Sigmoid colon (tissue), 4 donors: ENCODE measurements at regions not wholly inside any gene's neighbourhood (a gene's known extent, or its start where the extent isn't known, plus 50 kb on each side); places are given as distances from the start of the nearest gene placed in this dataset.

Experiments
- CTCF ChIP-seq, 4 experiments: fragments of 450-650 bp in 3 of 4; fragments of 200-600 bp in 1 of 4; IDR thresholded peaks; one replicate each; pipeline ENCODE4 v1.5.1; 2016 to 2019; ENCODE audit warnings: antibody characterized with exemption in 4 of 4, mild to moderate bottlenecking in 3 of 4, moderate library complexity in 2 of 4
- POLR2AphosphoS5 ChIP-seq, 4 donors: sonication (generic); formaldehyde crosslinking; IDR thresholded peaks; one replicate each; pipeline ENCODE4 v1.6.1; 2017; ENCODE audit warnings: antibody characterized with exemption in 4 of 4

- TF ChIP-seq CTCF (IDR thresholded peaks at IDR 0.05) (no peak), POLR2AphosphoS5 (IDR thresholded peaks at IDR 0.05) (no peak)
Measured at GRCh38 chr11:70581991-70582885, 183.9 kb downstream of the CTTN start.
